ENCODE measurements at regions not wholly inside any gene's neighbourhood (a gene's known extent, or its start where the extent isn't known, plus 50 kb on each side); places are given as distances from the start of the nearest gene placed in this dataset.
"Not testable (repeated sequence)": the region's sequence is repeated elsewhere in the genome, so short reads cannot be mapped to it uniquely, and the experiment has no call there.

- not testable (repeated sequence) for TF ChIP-seq YY1 (IDR thresholded peaks at IDR 0.05; ENCODE audit: insufficient read depth, insufficient read length); SUZ12 (IDR thresholded peaks at IDR 0.05; ENCODE audit: extremely low read depth, insufficient read depth, insufficient read length); ZNF274 (IDR thresholded peaks at IDR 0.05; ENCODE audit: low read depth, low read length)
These were observed 63.0 kb upstream of the KIF2A start for GRCh38 chr5:62243046-62243445.

Measured in NT2/D1 (cell line).